ENCODE measurements at regions not wholly inside any gene's neighbourhood (a gene's known extent, or its start where the extent isn't known, plus 50 kb on each side); places are given as distances from the start of the nearest gene placed in this dataset.

- DNase-seq (ENCODE audit: low read depth in 4 of 6, low spot score in 6 of 6), result peak in 2 of 6 donors; percentile 11 to 18
- Histone ChIP-seq H3K27ac (ENCODE audit: low read depth, low read length) (no peak overlapping the region), H3K27me3 (ENCODE audit: control insufficient read depth, insufficient read depth, low read length) (no peaks in the 10 kb centered on the region), H3K4me1 (ENCODE audit: control insufficient read depth, insufficient read depth, low read length) (no peaks in the 10 kb centered on the region), H3K9me3 (ENCODE audit: control insufficient read depth, insufficient read depth, low read length) (no peaks in the 10 kb centered on the region), H3K4me3 (ENCODE audit: low read depth, low read length) (no peak overlapping the region), H3K36me3 (ENCODE audit: control insufficient read depth, insufficient read depth, low read length) (no peaks in the 10 kb centered on the region)
- WGBS (ENCODE audit: insufficient coverage), result no CpG with 5 or more reads among the region's 3 CpGs
Measured at GRCh38 chr1:238537641-238538040, 646.9 kb upstream of the ZP4 start.

GRCh38 chr1:238530209-238530851 lies 639.6 kb upstream of the ZP4 start:
- no peak for DNase-seq (ENCODE audit: low read depth in 4 of 6, low spot score in 6 of 6)
- peaks cover 2% of the 10 kb centered on the region for H3K9me3 ChIP-seq (ENCODE audit: control insufficient read depth, insufficient read depth, low read length)
- H3K27me3 ChIP-seq (ENCODE audit: control insufficient read depth, insufficient read depth, low read length), result no peaks in the 10 kb centered on the region
- H3K27ac ChIP-seq (ENCODE audit: low read depth, low read length), result no peak overlapping the region
- no peak overlapping the region for H3K4me3 ChIP-seq (ENCODE audit: low read depth, low read length)
- H3K4me1 ChIP-seq (ENCODE audit: control insufficient read depth, insufficient read depth, low read length), result no peaks in the 10 kb centered on the region
- 91% methylated on average over 13 of the region's 13 CpGs for WGBS (ENCODE audit: insufficient coverage)
- no peaks in the 10 kb centered on the region for H3K36me3 ChIP-seq (ENCODE audit: control insufficient read depth, insufficient read depth, low read length)

- DNase-seq (ENCODE audit: low read depth in 4 of 6, low spot score in 6 of 6), result no peak
- H3K9me3 ChIP-seq (ENCODE audit: control insufficient read depth, insufficient read depth, low read length), result peaks cover 3% of the 10 kb centered on the region
- H3K27ac ChIP-seq (ENCODE audit: low read depth, low read length), result no peak overlapping the region
- H3K4me3 ChIP-seq (ENCODE audit: low read depth, low read length), result no peak overlapping the region
- H3K27me3 ChIP-seq (ENCODE audit: control insufficient read depth, insufficient read depth, low read length), result no peaks in the 10 kb centered on the region
- no peaks in the 10 kb centered on the region for H3K36me3 ChIP-seq (ENCODE audit: control insufficient read depth, insufficient read depth, low read length)
- H3K4me1 ChIP-seq (ENCODE audit: control insufficient read depth, insufficient read depth, low read length), result no peaks in the 10 kb centered on the region
- no CpG with 5 or more reads among the region's 4 CpGs for WGBS (ENCODE audit: insufficient coverage)
Measured at GRCh38 chr1:238517711-238518110, 627.0 kb upstream of the ZP4 start.

GRCh38 chr1:238501290-238501689 lies 610.6 kb upstream of the ZP4 start:
- Histone ChIP-seq H3K27me3 (ENCODE audit: control insufficient read depth, insufficient read depth, low read length) (no peaks in the 10 kb centered on the region), H3K27ac (ENCODE audit: low read depth, low read length) (no peak overlapping the region), H3K36me3 (ENCODE audit: control insufficient read depth, insufficient read depth, low read length) (no peaks in the 10 kb centered on the region), H3K9me3 (ENCODE audit: control insufficient read depth, insufficient read depth, low read length) (no peaks in the 10 kb centered on the region), H3K4me1 (ENCODE audit: control insufficient read depth, insufficient read depth, low read length) (no peaks in the 10 kb centered on the region), H3K4me3 (ENCODE audit: low read depth, low read length) (no peak overlapping the region)
- WGBS (ENCODE audit: insufficient coverage), result no CpG with 5 or more reads among the region's 3 CpGs
- DNase-seq (ENCODE audit: low read depth in 4 of 6, low spot score in 6 of 6), result no peak

GRCh38 chr1:238499021-238499420 lies 608.3 kb upstream of the ZP4 start:
- no peaks in the 10 kb centered on the region for H3K9me3 ChIP-seq (ENCODE audit: control insufficient read depth, insufficient read depth, low read length)
- H3K4me1 ChIP-seq (ENCODE audit: control insufficient read depth, insufficient read depth, low read length), result no peaks in the 10 kb centered on the region
- no peak overlapping the region for H3K4me3 ChIP-seq (ENCODE audit: low read depth, low read length)
- no peaks in the 10 kb centered on the region for H3K36me3 ChIP-seq (ENCODE audit: control insufficient read depth, insufficient read depth, low read length)
- no CpG with 5 or more reads among the region's 5 CpGs for WGBS (ENCODE audit: insufficient coverage)
- DNase-seq (ENCODE audit: low read depth in 4 of 6, low spot score in 6 of 6), result no peak
- H3K27ac ChIP-seq (ENCODE audit: low read depth, low read length), result no peak overlapping the region
- H3K27me3 ChIP-seq (ENCODE audit: control insufficient read depth, insufficient read depth, low read length), result no peaks in the 10 kb centered on the region

- Histone ChIP-seq H3K27me3 (ENCODE audit: control insufficient read depth, insufficient read depth, low read length) (no peaks in the 10 kb centered on the region), H3K4me3 (ENCODE audit: low read depth, low read length) (no peak overlapping the region), H3K9me3 (ENCODE audit: control insufficient read depth, insufficient read depth, low read length) (no peaks in the 10 kb centered on the region), H3K36me3 (ENCODE audit: control insufficient read depth, insufficient read depth, low read length) (peaks cover 2% of the 10 kb centered on the region), H3K4me1 (ENCODE audit: control insufficient read depth, insufficient read depth, low read length) (no peaks in the 10 kb centered on the region), H3K27ac (ENCODE audit: low read depth, low read length) (no peak overlapping the region)
- DNase-seq (ENCODE audit: low read depth in 4 of 6, low spot score in 6 of 6), result no peak
- WGBS (ENCODE audit: insufficient coverage), result 97% methylated on average over 4 of the region's 11 CpGs
Measured at GRCh38 chr1:238492271-238492670, 601.5 kb upstream of the ZP4 start.

GRCh38 chr1:238491265-238491664 lies 600.5 kb upstream of the ZP4 start:
- Histone ChIP-seq H3K27me3 (ENCODE audit: control insufficient read depth, insufficient read depth, low read length) (no peaks in the 10 kb centered on the region), H3K27ac (ENCODE audit: low read depth, low read length) (no peak overlapping the region)

GRCh38 chr1:238489006-238489405 lies 598.3 kb upstream of the ZP4 start:
- Histone ChIP-seq H3K4me3 (ENCODE audit: low read depth, low read length) (no peak overlapping the region), H3K27me3 (ENCODE audit: control insufficient read depth, insufficient read depth, low read length) (no peaks in the 10 kb centered on the region), H3K36me3 (ENCODE audit: control insufficient read depth, insufficient read depth, low read length) (peaks cover 2% of the 10 kb centered on the region), H3K4me1 (ENCODE audit: control insufficient read depth, insufficient read depth, low read length) (peaks cover 3% of the 10 kb centered on the region), H3K9me3 (ENCODE audit: control insufficient read depth, insufficient read depth, low read length) (no peaks in the 10 kb centered on the region), H3K27ac (ENCODE audit: low read depth, low read length) (no peak overlapping the region)
- 100% methylated on average over 1 of the region's 3 CpGs for WGBS (ENCODE audit: insufficient coverage)
- DNase-seq (ENCODE audit: low read depth in 4 of 6, low spot score in 6 of 6), result no peak

More at GRCh38 chr1:238491265-238491664, 600.5 kb upstream of the ZP4 start:
- 97% methylated on average over 12 of the region's 12 CpGs for WGBS (ENCODE audit: insufficient coverage)
- Histone ChIP-seq H3K36me3 (ENCODE audit: control insufficient read depth, insufficient read depth, low read length) (peaks cover 2% of the 10 kb centered on the region), H3K4me1 (ENCODE audit: control insufficient read depth, insufficient read depth, low read length) (no peaks in the 10 kb centered on the region), H3K9me3 (ENCODE audit: control insufficient read depth, insufficient read depth, low read length) (no peaks in the 10 kb centered on the region), H3K4me3 (ENCODE audit: low read depth, low read length) (no peak overlapping the region)
- DNase-seq (ENCODE audit: low read depth in 4 of 6, low spot score in 6 of 6), result no peak

- H3K4me1 ChIP-seq (ENCODE audit: control insufficient read depth, insufficient read depth, low read length), result peaks cover 3% of the 10 kb centered on the region
- DNase-seq (ENCODE audit: low read depth in 4 of 6, low spot score in 6 of 6), result no peak
- H3K9me3 ChIP-seq (ENCODE audit: control insufficient read depth, insufficient read depth, low read length), result no peaks in the 10 kb centered on the region
- H3K27ac ChIP-seq (ENCODE audit: low read depth, low read length), result no peak overlapping the region
- 100% methylated on average over 1 of the region's 2 CpGs for WGBS (ENCODE audit: insufficient coverage)
- H3K27me3 ChIP-seq (ENCODE audit: control insufficient read depth, insufficient read depth, low read length), result no peaks in the 10 kb centered on the region
- H3K4me3 ChIP-seq (ENCODE audit: low read depth, low read length), result no peak overlapping the region
- H3K36me3 ChIP-seq (ENCODE audit: control insufficient read depth, insufficient read depth, low read length), result peaks cover 2% of the 10 kb centered on the region
Measured at GRCh38 chr1:238488401-238488800, 597.7 kb upstream of the ZP4 start.

GRCh38 chr1:238487931-238488330 lies 597.2 kb upstream of the ZP4 start:
- no peak for DNase-seq (ENCODE audit: low read depth in 4 of 6, low spot score in 6 of 6)
- Histone ChIP-seq H3K27ac (ENCODE audit: low read depth, low read length) (no peak overlapping the region), H3K4me1 (ENCODE audit: control insufficient read depth, insufficient read depth, low read length) (peaks cover 3% of the 10 kb centered on the region), H3K9me3 (ENCODE audit: control insufficient read depth, insufficient read depth, low read length) (no peaks in the 10 kb centered on the region), H3K36me3 (ENCODE audit: control insufficient read depth, insufficient read depth, low read length) (peaks cover 2% of the 10 kb centered on the region), H3K4me3 (ENCODE audit: low read depth, low read length) (no peak overlapping the region), H3K27me3 (ENCODE audit: control insufficient read depth, insufficient read depth, low read length) (no peaks in the 10 kb centered on the region)
- WGBS (ENCODE audit: insufficient coverage), result no CpG with 5 or more reads among the region's 1 CpG
